ENCODE measurements at regions not wholly inside any gene's neighbourhood (a gene's known extent, or its start where the extent isn't known, plus 50 kb on each side); places are given as distances from the start of the nearest gene placed in this dataset.

GRCh38 chr7:26918241-26918640, 53.9 kb upstream of the SKAP2 start:
- intact Hi-C loops (cut with DNase I): loop anchor here in 1 of 2 donors (5.0 kb wide), 1 partner anchor 536 kb away; no protein-coding TSS in a partner anchor
- DNase-seq (ENCODE audit: low spot score): no peak

- intact Hi-C loops (cut with DNase I): loop anchor here in 1 of 2 donors (5.0 kb wide), 1 partner anchor 535 kb away; no protein-coding TSS in a partner anchor
These were observed 52.5 kb upstream of the SKAP2 start for GRCh38 chr7:26916779-26917320.

GRCh38 chr7:26916336-26916735, 51.9 kb upstream of the SKAP2 start:
- no peak for DNase-seq (ENCODE audit: low spot score)
- intact Hi-C loops (cut with DNase I): loop anchor here in 1 of 2 donors (5.0 kb wide), 1 partner anchor 534 kb away; no protein-coding TSS in a partner anchor

More at GRCh38 chr7:26916779-26917320, 52.5 kb upstream of the SKAP2 start:
- DNase-seq (ENCODE audit: low spot score): no peak
